CD14-positive monocyte (primary cell): ENCODE measurements at regions not wholly inside any gene's neighbourhood (a gene's known extent, or its start where the extent isn't known, plus 50 kb on each side); places are given as distances from the start of the nearest gene placed in this dataset.

ENCODE experiments used
- DNase-seq, 3 donors: peaks; one replicate each; pipeline ENCODE4 v3.0.0-alpha.2; 2011 to 2022
- H2AFZ ChIP-seq: 2 replicates; pipeline ENCODE4 v1.6.0; 2012; ENCODE audit warnings: mild to moderate bottlenecking, low read depth, low read length, inconsistent platforms; ENCODE audit not compliant: insufficient read depth, poor library complexity, severe bottlenecking
- H3K27ac ChIP-seq, 2 donors: 1 replicate in 1 of 2; 2 replicates in 1 of 2; pipeline ENCODE4 v1.5.1; 2012 to 2013; ENCODE audit warnings: low read length in 2 of 2, control low read depth in 1 of 2, inconsistent platforms in 1 of 2, low read depth in 1 of 2, mild to moderate bottlenecking in 1 of 2
- H3K27me3 ChIP-seq, 2 donors: one replicate each; pipeline versions ENCODE4 v1.6.0 to v1.6.1; 2011 to 2013; ENCODE audit warnings: low read length in 2 of 2; ENCODE audit not compliant: control insufficient read depth in 2 of 2, insufficient read depth in 2 of 2
- H3K36me3 ChIP-seq, 2 donors: replicated peaks in 1 of 2; 1 replicate in 1 of 2; 2 replicates in 1 of 2; pipeline versions ENCODE4 v1.5.1 to v1.6.1; 2012 to 2013; ENCODE audit warnings: low read length in 2 of 2, control low read depth in 1 of 2, inconsistent platforms in 1 of 2, mild to moderate bottlenecking in 1 of 2; ENCODE audit not compliant: insufficient read depth in 2 of 2, control insufficient read depth in 1 of 2
- H3K4me1 ChIP-seq, 2 donors: 1 replicate in 1 of 2; 2 replicates in 1 of 2; pipeline versions ENCODE4 v1.5.1 to v1.6.1; 2012 to 2013; ENCODE audit warnings: low read length in 2 of 2, control low read depth in 1 of 2, inconsistent platforms in 1 of 2, mild to moderate bottlenecking in 1 of 2, moderate library complexity in 1 of 2; ENCODE audit not compliant: insufficient read depth in 2 of 2, control insufficient read depth in 1 of 2
- H3K4me2 ChIP-seq: replicated peaks from 2 replicates; pipeline ENCODE3; 2012; ENCODE audit warnings: low read length, moderate library complexity, mild to moderate bottlenecking; ENCODE audit not compliant: poor library complexity, severe bottlenecking; ENCODE audit errors: extremely low read depth
- H3K4me3 ChIP-seq, 3 experiments: fragments of 200-600 bp in 1 of 3; sonication (generic) in 1 of 3; replicated peaks in 1 of 3; 1 replicate in 2 of 3; 2 replicates in 1 of 3; pipeline ENCODE4 v1.5.1; 2011 to 2013; ENCODE audit warnings: low read length in 3 of 3, mild to moderate bottlenecking in 3 of 3, control low read depth in 2 of 3, low read depth in 2 of 3, inconsistent platforms in 1 of 3, moderate library complexity in 1 of 3
- H3K79me2 ChIP-seq: 2 replicates; pipeline ENCODE4 v1.6.0; 2012; ENCODE audit warnings: mild to moderate bottlenecking, control low read depth, inconsistent platforms, low read length, moderate library complexity; ENCODE audit not compliant: insufficient read depth
- H3K9ac ChIP-seq: 2 replicates; pipeline ENCODE4 v1.6.0; 2017; ENCODE audit warnings: low read length, mild to moderate bottlenecking; ENCODE audit not compliant: insufficient read depth, poor library complexity, severe bottlenecking
- H3K9me3 ChIP-seq, 2 donors: replicated peaks in 1 of 2; 1 replicate in 1 of 2; 2 replicates in 1 of 2; pipeline versions ENCODE4 v1.5.1 to v1.6.1; 2012 to 2013; ENCODE audit warnings: low read length in 2 of 2, control low read depth in 1 of 2; ENCODE audit not compliant: control insufficient read depth in 1 of 2, insufficient read depth in 1 of 2
- H4K20me1 ChIP-seq: 2 replicates; pipeline ENCODE4 v1.6.0; 2012; ENCODE audit warnings: mild to moderate bottlenecking, low read length, control low read depth, moderate library complexity; ENCODE audit not compliant: insufficient read depth
- H3K27ac Mint-ChIP-seq, 7 donors: one replicate each; pipeline ENCODE4 v1.8.0; 2020; ENCODE audit warnings: mild to moderate bottlenecking in 7 of 7, mixed read lengths in 7 of 7, moderate library complexity in 6 of 7, inconsistent platforms in 2 of 7
- H3K27me3 Mint-ChIP-seq, 3 donors: one replicate each; pipeline ENCODE4 v1.8.0; 2021 to 2022; ENCODE audit warnings: low read depth in 3 of 3, mild to moderate bottlenecking in 3 of 3, mixed read lengths in 3 of 3, moderate library complexity in 3 of 3, inconsistent platforms in 1 of 3
- H3K36me3 Mint-ChIP-seq, 2 donors: one replicate each; pipeline ENCODE4 v1.8.0; 2020; ENCODE audit warnings: mixed read lengths in 2 of 2, inconsistent platforms in 1 of 2, mild to moderate bottlenecking in 1 of 2
- H3K4me1 Mint-ChIP-seq: one replicate; pipeline ENCODE4 v1.8.0; 2020; ENCODE audit warnings: mild to moderate bottlenecking, mixed read lengths
- H3K4me3 Mint-ChIP-seq, 2 donors: one replicate each; pipeline ENCODE4 v1.8.0; 2020; ENCODE audit warnings: mild to moderate bottlenecking in 2 of 2, mixed read lengths in 2 of 2, moderate library complexity in 1 of 2
- H3K9me3 Mint-ChIP-seq, 7 donors: one replicate each; pipeline ENCODE4 v1.8.0; 2020 to 2022; ENCODE audit warnings: mixed read lengths in 7 of 7, mild to moderate bottlenecking in 6 of 7, moderate library complexity in 6 of 7, inconsistent platforms in 2 of 7
- CTCF ChIP-seq: fragments of 200-600 bp; IDR thresholded peaks from one replicate; pipeline ENCODE4 v1.8.0; 2022; ENCODE audit warnings: antibody characterized with exemption, mild to moderate bottlenecking
- WGBS: methylation state at CpG from one replicate; pipeline ENCODE4 v1.1.5; 2013; ENCODE audit warnings: missing lambda C conversion rate; ENCODE audit not compliant: insufficient coverage; 5-methylcytosine and 5-hydroxymethylcytosine counted together
- intact Hi-C, 2 donors: fragments of 100-400 bp; cut with micrococcal nuclease; formaldehyde crosslinking; loops; one replicate each; pipeline versions ENCODE4 v1.15.0 to v1.15.1; 2023

DNA sequence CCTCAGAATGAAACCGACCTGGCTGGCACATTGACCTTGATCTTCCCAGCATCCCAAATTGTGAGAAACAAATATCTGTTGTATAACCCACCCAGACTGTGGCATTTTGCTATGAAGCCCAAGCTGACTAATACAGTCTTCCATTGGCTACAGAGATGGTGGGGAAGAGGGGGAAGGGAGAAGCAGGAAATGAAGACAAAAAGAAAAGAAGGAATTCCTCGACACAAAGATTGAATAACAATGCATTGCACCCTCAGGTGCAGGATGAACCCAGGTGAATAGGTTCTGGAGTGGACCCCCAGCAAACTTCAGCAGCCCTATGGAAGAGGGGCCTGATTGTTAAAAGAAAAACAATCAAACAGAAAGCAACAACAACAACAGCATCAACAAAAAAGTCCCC lies 270.7 kb downstream of the FSIP2 start:
- no peak overlapping the region for H3K27ac Mint-ChIP-seq
- DNase-seq: no peak
- intact Hi-C loops: no loop called here
- no peak overlapping the region for H3K9ac ChIP-seq
- H3K4me1 ChIP-seq: no peaks in the 10 kb centered on the region
- H3K27ac ChIP-seq: no peak overlapping the region
- H3K79me2 ChIP-seq: no peaks in the 10 kb centered on the region
- no CpG with 5 or more reads among the region's 2 CpGs for WGBS
- H3K9me3 Mint-ChIP-seq: peaks cover 5 to 19% (median 16%) of the 10 kb centered on the region in 7 donors
- no peaks in the 10 kb centered on the region for H3K36me3 Mint-ChIP-seq
- no peak overlapping the region for H3K4me3 ChIP-seq
- peaks cover 0 to 2% (median 0%) of the 10 kb centered on the region in 3 donors for H3K27me3 Mint-ChIP-seq
- no peak for TF ChIP-seq CTCF
- H3K9me3 ChIP-seq: peaks cover 0 to 5% of the 10 kb centered on the region in 2 donors
- no peaks in the 10 kb centered on the region for H4K20me1 ChIP-seq
- H3K4me2 ChIP-seq: no peak overlapping the region
- H3K27me3 ChIP-seq: no peaks in the 10 kb centered on the region
- H3K4me1 Mint-ChIP-seq: no peaks in the 10 kb centered on the region
- H2AFZ ChIP-seq: no peak overlapping the region
- H3K4me3 Mint-ChIP-seq: no peak overlapping the region
- H3K36me3 ChIP-seq: no peaks in the 10 kb centered on the region

- no peak overlapping the region for H3K27ac ChIP-seq
- H3K9me3 Mint-ChIP-seq: peaks cover 0 to 5% (median 0%) of the 10 kb centered on the region in 7 donors
- 96% methylated on average over 2 of the region's 4 CpGs for WGBS
These were observed 278.7 kb downstream of the FSIP2 start for GRCh38 chr2:186017278-186017677.

More at GRCh38 chr2:186017278-186017677, 278.7 kb downstream of the FSIP2 start:
- Histone ChIP-seq H3K4me1 (no peaks in the 10 kb centered on the region), H3K27me3 (no peaks in the 10 kb centered on the region), H3K4me3 (no peak overlapping the region), H3K9ac (no peak overlapping the region), H3K79me2 (no peaks in the 10 kb centered on the region), H3K4me2 (no peak overlapping the region), H3K36me3 (no peaks in the 10 kb centered on the region), H4K20me1 (no peaks in the 10 kb centered on the region), H3K9me3 (peaks cover 0 to 2% of the 10 kb centered on the region in 2 donors), H2AFZ (no peak overlapping the region)
- no peak overlapping the region for H3K4me3 Mint-ChIP-seq
- no peaks in the 10 kb centered on the region for H3K4me1 Mint-ChIP-seq
- intact Hi-C loops: no loop called here
- H3K27ac Mint-ChIP-seq: no peak overlapping the region
- TF ChIP-seq CTCF: no peak
- H3K27me3 Mint-ChIP-seq: no peaks in the 10 kb centered on the region
- no peaks in the 10 kb centered on the region for H3K36me3 Mint-ChIP-seq
- DNase-seq: no peak
